ENCODE measurements at regions not wholly inside any gene's neighbourhood (a gene's known extent, or its start where the extent isn't known, plus 50 kb on each side); places are given as distances from the start of the nearest gene placed in this dataset.
"Not testable (repeated sequence)": the region's sequence is repeated elsewhere in the genome, so short reads cannot be mapped to it uniquely, and the experiment has no call there.

DNA sequence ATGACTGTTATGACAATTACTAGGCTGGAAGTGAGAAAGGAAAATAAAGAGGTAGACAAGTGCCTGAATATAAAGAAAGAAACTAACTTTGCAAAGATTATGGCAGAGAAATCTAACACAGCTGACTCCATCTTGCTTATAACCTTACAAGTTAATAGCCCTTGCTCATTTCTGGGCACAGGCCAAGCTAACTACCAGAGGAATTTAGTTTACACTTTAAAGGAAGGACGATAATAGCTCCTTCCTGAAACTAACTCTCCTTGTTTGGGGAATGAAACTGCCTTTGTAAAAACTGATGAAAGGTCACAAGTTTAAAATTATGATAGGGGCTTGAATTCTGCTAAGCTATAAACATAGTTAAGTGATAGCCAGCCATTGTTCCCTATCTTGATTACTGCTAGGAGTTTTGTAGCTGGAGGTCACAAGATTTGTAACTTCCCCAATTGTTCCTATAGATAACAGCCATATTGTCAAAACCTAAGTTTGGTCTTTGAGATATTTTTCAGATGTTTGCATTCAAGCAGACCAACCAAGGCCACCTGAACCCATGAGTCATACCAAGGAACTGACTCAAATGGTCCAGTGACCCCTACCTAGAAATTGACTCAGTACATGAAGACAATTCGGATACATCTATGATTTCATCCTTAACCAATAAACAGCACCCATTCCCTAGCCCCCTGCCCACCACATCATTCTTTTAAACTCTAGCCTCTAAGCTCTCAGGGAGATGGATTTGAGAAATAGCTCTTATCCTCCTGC, 209.2 kb upstream of the LRATD1 start:
- DNase-seq = no peak

DNA sequence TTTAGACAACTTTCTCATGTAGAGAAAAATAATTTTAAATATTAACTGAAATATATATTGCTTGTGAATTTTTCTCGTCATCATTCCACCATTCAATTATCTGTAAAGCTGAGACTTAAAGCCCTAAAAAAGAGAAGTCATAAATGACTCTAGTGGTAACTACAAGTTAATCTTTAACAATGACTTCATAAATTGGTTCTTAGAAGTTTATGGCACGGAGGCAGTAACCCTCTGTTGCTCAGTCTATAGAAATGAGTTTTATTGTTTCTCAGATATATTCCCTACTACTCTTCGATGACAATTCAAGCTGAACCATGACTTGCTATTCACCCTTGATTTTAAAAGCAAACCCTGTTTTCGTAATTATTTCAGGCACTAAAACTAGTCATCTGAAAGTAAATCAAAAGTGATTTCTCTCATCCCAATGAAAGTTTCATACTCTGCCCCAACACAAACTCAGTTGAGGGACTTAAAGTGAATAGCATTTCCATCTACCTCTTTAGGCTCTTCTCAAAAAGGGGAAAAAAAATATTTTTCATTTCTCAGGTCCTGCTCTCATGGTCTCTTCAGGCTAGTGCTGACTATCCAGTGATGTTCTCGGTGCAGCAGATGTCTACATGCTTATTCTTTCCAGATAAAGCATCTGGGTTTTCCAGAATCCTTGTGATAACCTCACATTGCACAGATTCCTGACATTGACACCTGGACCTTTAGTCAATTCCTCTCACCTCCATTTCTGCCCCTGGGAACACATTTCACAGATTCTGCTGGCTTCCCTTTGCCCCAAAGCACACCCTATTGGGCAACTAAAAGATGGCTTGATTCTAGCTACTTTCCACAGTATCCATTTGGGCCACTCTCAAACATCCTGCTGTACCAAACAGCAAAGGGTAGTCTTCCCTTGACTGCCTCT, 207.8 kb upstream of the LRATD1 start:
- no peak for DNase-seq

DNA sequence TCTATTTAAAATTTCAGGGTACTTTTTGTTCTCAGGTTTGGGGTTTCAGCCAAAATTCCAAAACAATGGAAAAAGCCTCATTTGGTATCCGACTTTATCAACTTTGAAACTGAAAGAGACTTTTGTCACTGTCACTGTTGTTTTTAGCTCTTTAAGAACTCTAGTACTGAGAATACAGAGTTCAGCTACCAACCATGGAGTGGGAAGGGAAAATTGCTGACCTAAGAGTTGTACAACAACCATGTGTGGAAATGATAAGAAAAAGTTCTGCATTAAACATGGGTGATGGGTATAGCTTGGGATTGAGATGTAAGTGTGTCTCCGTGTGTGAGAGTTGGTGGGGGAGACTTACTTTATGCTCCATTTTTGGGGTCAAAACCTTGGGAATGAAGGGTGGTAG, 206.6 kb upstream of the LRATD1 start:
- no peak for DNase-seq

DNA sequence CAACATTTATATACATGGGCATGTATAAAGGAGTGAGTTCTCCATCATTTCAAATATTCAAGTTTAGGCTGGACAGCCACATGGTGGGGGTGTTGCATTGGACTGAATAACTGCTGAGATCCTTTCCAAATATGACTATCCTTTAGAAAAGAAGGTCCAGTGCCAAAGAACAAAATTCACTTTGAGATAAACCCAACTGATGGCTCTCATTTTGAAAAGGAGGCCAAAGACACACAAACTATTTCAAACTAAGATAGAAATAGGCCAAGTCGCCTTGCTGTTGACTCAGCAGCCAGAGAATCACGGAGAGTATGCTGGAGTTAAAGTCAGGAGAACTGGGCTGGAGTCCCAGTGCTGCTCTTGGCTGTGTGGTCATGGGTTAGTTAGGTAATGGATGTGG, 204.5 kb upstream of the LRATD1 start:
- DNase-seq = peak; percentile 10

DNA sequence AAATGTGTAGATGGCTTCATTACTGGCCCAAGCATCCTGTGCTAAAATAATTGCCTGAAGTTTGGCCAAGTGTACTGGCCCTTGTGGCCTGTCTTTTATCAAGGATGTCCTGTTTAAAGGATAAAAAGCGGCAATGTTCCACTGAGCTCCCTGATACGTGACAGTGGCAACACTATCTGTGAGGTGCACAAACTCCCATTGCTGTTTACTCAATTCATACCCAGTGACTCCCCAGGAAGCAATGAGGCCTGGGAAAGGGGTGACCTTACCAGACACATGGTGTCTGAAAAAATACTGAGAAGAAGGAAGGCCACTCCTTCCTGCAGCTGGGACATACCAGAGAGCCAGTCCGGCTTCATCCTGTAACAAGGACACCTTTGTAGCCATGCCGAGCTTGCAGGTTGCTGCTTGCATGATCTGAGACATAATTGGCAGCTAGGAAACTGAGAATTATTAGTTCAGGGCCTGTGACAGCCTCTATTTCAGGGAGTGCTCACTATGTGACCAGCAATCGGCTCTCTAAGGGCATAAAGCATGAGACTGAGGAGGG, 198.5 kb upstream of the LRATD1 start:
- DNase-seq = no peak

DNA sequence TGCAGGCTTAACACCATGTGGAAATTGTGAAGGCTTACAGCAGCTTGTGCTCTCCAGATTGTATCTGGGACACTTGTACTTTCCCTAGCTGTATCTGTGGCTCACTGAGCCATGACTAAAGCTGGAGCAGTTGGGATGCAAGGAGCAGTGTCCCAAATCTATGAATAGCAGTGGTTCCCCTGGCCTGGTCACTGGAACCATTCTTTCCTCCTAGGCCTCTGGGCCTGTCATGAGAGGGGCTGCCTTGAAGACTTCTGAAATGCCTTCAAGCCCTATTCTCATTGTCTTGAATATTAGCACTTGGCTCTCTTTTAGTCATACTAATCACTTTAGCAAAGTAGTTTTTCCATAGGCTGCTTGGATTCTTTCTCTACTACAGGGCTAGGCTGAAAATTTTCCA, 186.8 kb upstream of the LRATD1 start:
- DNase-seq = no peak

DNA sequence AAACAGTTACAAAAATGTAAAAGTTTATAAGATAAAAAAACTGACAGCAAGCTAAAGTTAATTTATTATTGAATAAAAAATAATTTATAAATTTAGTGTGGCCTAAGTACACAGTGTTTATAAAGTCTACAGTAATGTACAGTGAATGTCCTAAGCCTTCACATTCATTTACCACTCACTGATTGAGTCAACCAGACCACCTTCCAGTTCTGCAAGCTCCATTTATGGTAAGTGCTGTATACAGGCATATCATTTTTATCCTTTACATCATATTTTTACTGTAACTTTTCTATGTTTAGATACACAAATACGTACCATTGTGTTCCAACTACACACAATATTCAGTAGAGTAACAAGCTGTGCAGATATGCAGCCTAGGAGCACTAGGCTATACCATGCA, 184.2 kb upstream of the LRATD1 start:
- DNase-seq = no peak

DNA sequence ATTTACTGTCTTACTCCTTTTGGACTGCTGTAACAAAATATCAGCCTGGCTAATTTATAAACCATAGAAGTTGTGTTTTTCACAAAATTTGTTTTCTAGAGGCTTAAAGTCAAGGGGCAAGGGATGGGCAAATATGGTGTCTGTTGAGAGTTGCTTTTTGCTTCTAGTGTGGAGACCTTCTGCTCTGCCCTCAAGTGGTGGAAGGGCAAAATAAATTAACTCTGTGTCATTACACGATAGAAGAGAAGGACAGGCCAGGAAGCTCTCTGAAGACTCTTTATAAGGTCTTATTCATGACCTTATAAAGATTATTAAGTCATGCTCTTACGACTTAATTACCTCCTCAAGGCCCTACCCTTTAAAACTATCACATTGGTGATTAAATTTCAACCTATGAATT, 181.2 kb upstream of the LRATD1 start:
- no peak for DNase-seq

DNA sequence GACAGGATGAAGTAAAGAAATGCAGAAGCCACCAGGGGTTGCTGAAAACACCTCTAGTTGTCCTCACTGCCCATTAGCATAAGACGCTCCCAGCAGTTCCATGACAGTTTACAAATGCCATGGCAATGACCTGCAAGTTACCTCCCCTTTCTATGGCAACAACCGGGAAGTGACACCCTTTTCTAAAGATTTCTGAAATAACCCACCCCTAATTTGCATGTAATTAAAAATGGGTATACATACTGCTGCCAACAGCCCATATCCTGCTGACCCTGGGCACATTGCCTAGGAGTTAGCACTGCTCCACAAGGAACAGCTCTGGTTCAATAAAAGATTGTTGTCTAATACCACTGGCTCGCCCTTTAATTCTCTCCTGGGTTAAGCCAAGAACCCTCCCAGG, 178.3 kb upstream of the LRATD1 start:
- no peak for DNase-seq

DNA sequence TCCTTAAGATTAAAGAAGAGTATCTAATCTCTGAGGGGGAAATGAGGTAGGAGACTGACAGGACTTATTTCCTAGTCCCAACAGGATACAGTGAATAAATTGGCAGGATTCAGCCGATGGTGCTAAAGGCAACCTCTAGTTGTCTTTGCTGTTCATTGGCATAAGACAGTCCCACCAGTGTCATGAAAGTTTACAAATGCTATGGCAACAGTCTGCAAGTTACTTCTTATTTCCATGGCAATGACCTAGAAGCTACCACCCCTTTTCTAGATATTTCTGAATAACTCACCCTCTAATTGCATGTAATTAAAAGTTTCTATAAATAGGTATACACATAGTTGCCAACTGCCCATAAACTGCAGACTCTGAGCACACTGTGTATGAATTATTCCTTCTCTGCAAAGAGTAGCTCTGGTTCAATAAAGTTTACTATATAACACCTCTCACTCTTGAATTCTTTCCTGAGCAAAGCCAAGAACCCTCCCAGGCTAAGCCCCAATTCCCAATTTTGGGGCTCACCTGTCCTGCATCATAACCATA, 172.7 kb upstream of the LRATD1 start:
- DNase-seq = no peak

DNA sequence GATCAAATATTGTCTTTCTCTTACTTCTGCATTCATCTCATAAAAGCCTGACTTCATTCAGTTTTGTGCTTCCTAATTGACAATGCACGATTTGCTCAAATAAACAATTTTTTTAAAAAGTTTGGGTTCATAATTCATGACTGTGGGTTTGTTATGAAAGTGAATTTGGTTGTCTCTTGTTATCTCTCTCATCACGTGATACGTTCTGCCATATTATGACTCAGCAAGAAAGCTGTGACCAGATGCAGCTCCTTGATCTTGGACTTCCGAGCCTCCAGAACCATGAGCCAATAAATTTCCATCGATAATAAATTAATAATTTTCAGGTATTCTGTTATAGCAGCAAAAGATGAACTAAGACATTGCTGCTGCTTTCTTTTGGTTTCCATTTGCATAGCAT, 156.5 kb upstream of the LRATD1 start:
- no peak for DNase-seq

DNA sequence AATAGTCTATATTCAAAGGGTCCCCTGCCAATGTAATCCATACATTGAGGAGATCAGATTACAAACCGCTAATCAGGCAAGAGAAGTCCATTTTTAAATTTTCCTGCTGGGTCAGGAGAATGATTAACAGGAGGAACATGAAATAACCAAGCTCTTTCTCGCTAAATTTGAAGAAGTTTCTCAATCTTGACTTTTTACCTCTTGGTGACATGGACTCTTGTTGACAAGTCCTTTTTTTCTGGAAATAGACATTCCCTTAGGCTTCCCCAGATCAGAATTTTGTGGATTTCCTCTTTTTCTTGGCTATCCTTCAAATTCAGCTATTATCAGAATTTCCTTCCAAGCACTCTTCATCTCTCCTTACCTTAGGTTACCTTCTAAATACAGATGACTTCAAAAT, 153.0 kb upstream of the LRATD1 start:
- no peak for DNase-seq

DNA sequence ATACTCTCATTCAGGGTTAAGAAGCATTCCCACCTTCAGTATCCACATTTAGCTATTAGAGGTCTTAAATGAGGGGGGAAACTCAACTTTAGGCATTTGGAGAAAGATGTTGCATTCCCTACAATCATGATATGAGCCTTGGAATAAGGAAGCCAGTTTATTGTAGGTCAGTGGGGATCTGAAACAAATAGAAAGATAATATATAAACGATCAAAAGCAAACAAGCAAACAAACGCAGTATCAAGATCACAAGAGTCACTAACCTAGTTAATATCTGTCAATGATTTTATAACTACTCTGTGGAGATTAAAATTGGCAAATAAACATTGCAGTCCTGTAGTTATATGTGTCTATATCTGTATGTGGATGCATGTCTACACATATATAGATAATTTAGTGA, 152.4 kb upstream of the LRATD1 start:
- DNase-seq = no peak

DNA sequence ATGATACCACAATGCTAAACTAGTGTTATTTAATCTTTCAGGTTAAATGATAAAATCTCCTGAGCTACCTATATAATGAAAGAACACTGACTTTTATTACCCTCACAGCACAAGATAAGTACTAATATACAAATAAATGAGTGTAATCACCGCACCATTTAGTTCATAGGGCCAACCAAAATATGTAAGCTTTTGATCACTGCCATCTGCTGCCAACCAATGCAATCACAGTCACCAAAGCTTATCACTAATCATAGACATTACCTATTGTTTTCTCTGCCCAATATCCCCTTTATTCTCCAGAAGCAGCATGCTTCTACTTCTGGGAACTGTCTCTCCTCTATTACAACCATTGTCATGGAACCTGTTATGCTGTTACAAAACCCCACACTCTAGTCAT, 151.6 kb upstream of the LRATD1 start:
- no peak for DNase-seq

DNA sequence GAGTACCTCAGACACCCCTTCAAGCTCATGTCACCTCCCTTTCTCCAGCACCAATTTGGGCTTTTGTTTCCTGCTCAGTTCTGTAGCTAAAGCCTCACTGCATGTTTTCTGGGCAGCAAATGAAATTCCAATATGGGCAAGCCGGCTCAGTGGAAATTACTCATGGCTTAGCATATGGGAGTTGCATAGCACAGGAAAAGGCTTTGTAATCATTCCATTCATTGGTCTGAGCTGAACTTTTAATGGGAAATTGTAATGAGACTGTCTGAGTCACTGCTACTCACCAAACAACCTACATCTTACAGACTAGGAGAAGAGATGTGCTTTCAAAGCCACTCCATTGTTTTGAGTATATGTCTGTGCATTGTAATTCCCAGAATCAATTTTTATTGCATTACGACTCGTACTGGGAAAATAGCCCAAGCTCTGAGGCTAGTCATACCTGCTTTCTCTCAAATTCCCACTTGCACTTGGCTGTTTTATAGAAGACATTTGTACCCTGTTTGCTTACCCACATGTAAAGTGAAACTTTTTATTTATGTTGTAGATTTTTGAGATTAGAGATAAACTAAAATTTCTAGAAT, 139.5 kb upstream of the LRATD1 start:
- no peak for DNase-seq

DNA sequence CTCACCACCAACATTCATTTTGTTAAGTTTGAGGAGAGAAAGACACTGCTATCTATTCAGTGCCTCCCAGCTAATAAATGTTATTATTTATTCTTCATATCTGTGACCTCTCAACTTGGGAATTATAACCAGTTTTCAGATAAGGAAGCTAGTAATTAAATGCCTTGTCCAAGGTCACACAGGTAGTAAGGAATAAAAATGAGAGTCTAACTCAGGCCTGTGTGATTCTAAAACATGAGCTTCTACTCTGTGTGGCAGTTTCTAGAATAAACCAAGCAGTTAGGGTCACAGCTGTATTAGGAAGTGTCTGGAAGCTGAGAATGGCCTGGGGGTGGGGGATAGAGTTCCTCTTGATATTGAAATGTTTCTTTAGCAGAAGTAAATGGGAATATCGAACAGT, 137.8 kb upstream of the LRATD1 start:
- no peak for DNase-seq

DNA sequence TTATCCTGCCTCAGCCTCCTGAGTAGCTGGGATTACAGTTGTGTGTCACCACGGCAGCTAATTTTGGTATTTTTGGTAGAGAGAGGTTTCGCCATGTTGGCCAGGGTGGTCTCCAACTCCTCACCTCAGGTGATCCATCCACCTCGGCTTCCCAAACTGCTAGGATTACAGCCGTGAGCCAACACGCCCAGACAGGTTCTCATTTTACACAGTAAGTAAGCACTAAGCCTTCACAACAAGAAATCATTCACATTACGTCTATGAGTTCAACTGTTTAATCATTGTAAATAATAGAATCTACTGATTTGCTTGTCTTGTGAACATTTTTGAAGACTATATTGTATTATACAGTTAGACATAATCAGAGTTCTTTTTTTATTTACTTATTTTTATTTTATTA, 131.5 kb upstream of the LRATD1 start:
- no peak for DNase-seq

DNA sequence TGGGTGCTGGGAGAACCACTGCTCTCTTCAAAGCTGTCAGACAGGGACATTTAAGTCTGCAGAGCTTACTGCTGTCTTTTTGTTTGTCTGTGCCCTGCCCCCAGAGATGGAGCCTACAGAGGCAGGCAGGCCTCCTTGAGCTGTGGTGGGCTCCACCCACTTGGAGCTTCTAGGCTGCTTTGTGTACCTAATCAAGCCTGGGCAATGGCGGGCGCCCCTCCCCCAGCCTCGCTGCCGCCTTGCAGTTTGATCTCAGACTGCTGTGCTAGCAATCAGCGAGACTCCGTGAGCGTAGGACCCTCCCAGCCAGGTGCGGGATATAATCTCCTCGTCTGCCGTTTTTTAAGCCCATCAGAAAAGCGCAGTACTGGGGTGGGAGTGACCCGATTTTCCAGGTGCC, 125.6 kb upstream of the LRATD1 start:
- not testable (repeated sequence) for DNase-seq

DNA sequence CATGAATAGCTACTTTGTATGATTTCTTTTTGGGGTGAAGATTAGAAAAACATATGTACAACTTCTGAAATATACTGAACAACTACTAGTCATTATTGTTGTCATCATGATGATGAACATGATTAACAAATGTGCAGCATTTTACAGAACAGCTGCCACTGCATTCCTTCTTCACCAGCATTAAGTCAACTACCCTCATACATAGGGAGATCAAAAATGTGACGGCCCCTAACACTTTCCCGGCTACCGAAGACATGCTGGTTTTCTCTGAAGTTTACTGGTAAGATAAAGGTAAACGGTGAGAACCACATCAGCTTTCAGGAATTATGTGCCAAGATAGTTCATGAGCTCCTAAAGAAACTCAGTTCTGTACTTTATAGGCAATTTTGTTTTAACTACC, 121.0 kb upstream of the LRATD1 start:
- no peak for DNase-seq

DNA sequence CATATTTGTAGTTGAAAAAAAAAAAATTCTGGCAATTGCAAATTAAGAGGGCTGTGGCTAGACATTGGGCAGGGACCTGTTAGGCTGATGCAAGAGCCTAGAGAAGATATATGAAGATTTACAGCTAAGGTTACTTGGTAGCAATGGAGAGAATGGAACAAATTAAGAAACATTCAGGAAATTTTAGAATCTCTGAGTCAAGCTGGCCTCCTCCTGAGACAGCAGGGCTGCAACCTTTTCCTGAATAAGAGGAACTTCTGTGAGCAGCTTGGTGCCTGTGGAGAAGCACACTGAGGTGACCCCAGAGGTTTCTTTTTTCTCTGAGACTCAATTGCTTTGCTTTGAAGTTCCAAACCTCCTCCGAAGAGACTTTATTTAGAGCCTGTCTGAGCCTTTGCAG, 118.6 kb upstream of the LRATD1 start:
- DNase-seq = no peak

DNA sequence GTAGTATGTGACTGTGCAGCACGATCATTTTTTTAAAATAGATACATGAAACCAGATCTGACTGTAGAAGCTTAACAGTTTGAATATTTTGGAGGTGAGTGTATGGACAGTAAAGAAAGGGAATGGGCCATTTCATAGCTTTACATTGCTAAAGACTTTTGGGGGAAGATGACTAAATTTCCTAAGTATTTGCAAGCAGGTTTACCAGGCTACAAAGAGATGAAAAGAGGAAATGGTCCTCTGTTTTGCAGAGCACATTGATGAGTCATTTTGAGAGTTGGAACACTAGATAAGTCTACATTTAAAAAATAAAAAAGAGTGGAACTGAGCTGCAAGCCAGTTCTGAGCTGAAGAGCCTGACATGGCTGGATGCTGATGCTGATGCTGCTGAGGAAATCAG, 115.7 kb upstream of the LRATD1 start:
- DNase-seq = no peak

DNA sequence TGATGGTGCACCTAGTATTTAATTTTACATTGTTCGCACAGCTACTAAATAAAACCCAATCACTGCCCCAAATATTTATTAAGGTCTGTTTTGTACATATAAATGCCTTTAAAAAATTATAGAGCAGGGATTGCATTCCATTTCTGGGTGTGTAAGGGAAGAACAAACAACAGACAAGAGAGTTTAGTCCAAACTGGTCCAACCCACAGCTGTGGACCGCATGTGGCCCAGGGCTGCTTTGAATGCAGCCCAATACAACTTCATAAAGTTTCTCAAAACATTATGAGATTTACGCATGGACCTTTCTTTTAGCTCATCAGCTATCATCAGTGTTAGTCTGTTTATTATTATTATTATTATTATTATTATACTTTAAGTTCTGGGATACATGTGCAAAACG, 114.8 kb upstream of the LRATD1 start:
- DNase-seq = no peak

All from muscle of arm (tissue), 1 donor.